ENCODE measurements at regions not wholly inside any gene's neighbourhood (a gene's known extent, or its start where the extent isn't known, plus 50 kb on each side); places are given as distances from the start of the nearest gene placed in this dataset.

GRCh38 chr16:7980133-7980483 lies 610.2 kb downstream of the TMEM114 start:
- H3K36me3 ChIP-seq = no peaks in the 10 kb centered on the region
- no peak for TF ChIP-seq CTCF (IDR thresholded peaks at IDR 0.05; ENCODE audit: low read depth, low read length)
- no peaks in the 10 kb centered on the region for H3K4me1 ChIP-seq
- H3K27me3 ChIP-seq = no peaks in the 10 kb centered on the region
- DNase-seq = no peak
- H3K9me3 ChIP-seq = no peaks in the 10 kb centered on the region
- H3K4me3 ChIP-seq (ENCODE audit: low read depth, low read length) = no peak overlapping the region

- no peak for TF ChIP-seq CTCF (IDR thresholded peaks at IDR 0.05; ENCODE audit: low read depth, low read length)
- DNase-seq = no peak
- no peak overlapping the region for H3K4me3 ChIP-seq (ENCODE audit: low read depth, low read length)
- H3K4me1 ChIP-seq = no peaks in the 10 kb centered on the region
- no peaks in the 10 kb centered on the region for H3K27me3 ChIP-seq
- no peaks in the 10 kb centered on the region for H3K9me3 ChIP-seq
- no peaks in the 10 kb centered on the region for H3K36me3 ChIP-seq
Measured at GRCh38 chr16:7979448-7980132, 610.7 kb downstream of the TMEM114 start.

GRCh38 chr16:7976563-7976962 lies 613.7 kb downstream of the TMEM114 start:
- Histone ChIP-seq H3K4me1 (no peaks in the 10 kb centered on the region), H3K36me3 (no peaks in the 10 kb centered on the region), H3K27me3 (no peaks in the 10 kb centered on the region), H3K4me3 (ENCODE audit: low read depth, low read length) (no peak overlapping the region), H3K9me3 (no peaks in the 10 kb centered on the region)
- no peak for DNase-seq
- TF ChIP-seq CTCF (IDR thresholded peaks at IDR 0.05; ENCODE audit: low read depth, low read length) = no peak

- Histone ChIP-seq H3K4me1 (no peaks in the 10 kb centered on the region), H3K4me3 (ENCODE audit: low read depth, low read length) (no peak overlapping the region), H3K27me3 (no peaks in the 10 kb centered on the region), H3K9me3 (no peaks in the 10 kb centered on the region), H3K36me3 (no peaks in the 10 kb centered on the region)
- TF ChIP-seq CTCF (IDR thresholded peaks at IDR 0.05; ENCODE audit: low read depth, low read length) = no peak
- no peak for DNase-seq
Measured at GRCh38 chr16:7976125-7976524, 614.2 kb downstream of the TMEM114 start.

GRCh38 chr16:7967996-7968509 lies 622.3 kb downstream of the TMEM114 start:
- TF ChIP-seq CTCF (IDR thresholded peaks at IDR 0.05; ENCODE audit: low read depth, low read length) = no peak
- DNase-seq = no peak
- H3K27me3 ChIP-seq = no peaks in the 10 kb centered on the region
- H3K36me3 ChIP-seq = no peaks in the 10 kb centered on the region
- H3K4me1 ChIP-seq = no peaks in the 10 kb centered on the region
- no peaks in the 10 kb centered on the region for H3K9me3 ChIP-seq
- H3K4me3 ChIP-seq (ENCODE audit: low read depth, low read length) = no peak overlapping the region

GRCh38 chr16:7964744-7965143 lies 625.6 kb downstream of the TMEM114 start:
- Histone ChIP-seq H3K4me3 (ENCODE audit: low read depth, low read length) (no peak overlapping the region), H3K4me1 (no peaks in the 10 kb centered on the region), H3K36me3 (no peaks in the 10 kb centered on the region), H3K9me3 (no peaks in the 10 kb centered on the region), H3K27me3 (no peaks in the 10 kb centered on the region)
- no peak for DNase-seq
- TF ChIP-seq CTCF (IDR thresholded peaks at IDR 0.05; ENCODE audit: low read depth, low read length) = no peak

All from BE2C (cell line).